ENCODE measurements at regions not wholly inside any gene's neighbourhood (a gene's known extent, or its start where the extent isn't known, plus 50 kb on each side); places are given as distances from the start of the nearest gene placed in this dataset.

DNA sequence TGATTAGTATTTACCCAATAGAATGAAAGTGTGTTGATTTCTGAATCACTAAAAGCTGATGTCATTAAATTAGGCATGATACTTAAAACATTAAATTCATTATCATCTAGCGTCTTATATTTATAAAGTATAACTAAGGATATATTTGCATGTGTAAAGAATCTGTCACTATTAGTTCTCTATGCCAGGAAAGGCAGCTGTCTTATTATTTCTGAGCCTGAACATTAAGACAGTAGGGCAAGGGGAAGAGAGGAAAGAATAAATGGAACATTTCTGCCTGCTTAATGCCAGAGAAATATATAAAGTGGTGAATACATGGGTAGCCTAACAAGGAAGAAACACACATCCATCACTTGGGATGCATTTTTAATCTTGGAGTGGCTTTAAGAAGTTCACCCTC lies 965.1 kb upstream of the TMEM132C start:
- TF ChIP-seq, protein P1, sequence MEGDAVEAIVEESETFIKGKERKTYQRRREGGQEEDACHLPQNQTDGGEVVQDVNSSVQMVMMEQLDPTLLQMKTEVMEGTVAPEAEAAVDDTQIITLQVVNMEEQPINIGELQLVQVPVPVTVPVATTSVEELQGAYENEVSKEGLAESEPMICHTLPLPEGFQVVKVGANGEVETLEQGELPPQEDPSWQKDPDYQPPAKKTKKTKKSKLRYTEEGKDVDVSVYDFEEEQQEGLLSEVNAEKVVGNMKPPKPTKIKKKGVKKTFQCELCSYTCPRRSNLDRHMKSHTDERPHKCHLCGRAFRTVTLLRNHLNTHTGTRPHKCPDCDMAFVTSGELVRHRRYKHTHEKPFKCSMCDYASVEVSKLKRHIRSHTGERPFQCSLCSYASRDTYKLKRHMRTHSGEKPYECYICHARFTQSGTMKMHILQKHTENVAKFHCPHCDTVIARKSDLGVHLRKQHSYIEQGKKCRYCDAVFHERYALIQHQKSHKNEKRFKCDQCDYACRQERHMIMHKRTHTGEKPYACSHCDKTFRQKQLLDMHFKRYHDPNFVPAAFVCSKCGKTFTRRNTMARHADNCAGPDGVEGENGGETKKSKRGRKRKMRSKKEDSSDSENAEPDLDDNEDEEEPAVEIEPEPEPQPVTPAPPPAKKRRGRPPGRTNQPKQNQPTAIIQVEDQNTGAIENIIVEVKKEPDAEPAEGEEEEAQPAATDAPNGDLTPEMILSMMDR (IDR thresholded peaks at IDR 0.05) = no peak
- no peak for TF ChIP-seq POLR2A (IDR thresholded peaks at IDR 0.05)
